HK-2 (cell line): ENCODE measurements at regions not wholly inside any gene's neighbourhood (a gene's known extent, or its start where the extent isn't known, plus 50 kb on each side); places are given as distances from the start of the nearest gene placed in this dataset.
"Not testable (repeated sequence)": the region's sequence is repeated elsewhere in the genome, so short reads cannot be mapped to it uniquely, and the experiment has no call there.

Source experiments
- DNase-seq: peaks from one replicate; pipeline ENCODE4 v3.0.0-alpha.2; 2018; ENCODE audit not compliant: unreplicated experiment

GRCh38 chr5:142405814-142406395, 81.1 kb upstream of the SPRY4 start:
- DNase-seq = no peak

DNA sequence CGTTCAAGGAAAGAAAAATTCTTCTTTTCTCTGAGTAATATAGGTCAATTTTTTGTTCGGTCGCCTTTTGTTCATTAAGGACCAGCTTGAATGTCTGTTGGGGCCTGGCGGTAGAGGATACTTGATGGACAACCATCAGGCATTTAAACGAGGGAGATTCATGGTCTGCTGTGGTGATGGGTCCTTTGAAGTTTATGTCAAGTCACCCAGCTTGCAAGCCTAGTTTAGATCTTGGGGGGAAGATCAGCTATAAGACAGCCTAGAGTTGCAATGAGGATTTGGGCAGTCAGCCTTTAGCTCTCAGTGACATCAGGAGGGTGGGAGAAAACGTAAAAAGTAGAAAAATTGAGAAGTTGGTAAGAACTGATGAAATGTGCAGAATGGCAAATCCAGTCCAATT, 80.2 kb upstream of the SPRY4 start:
- DNase-seq = no peak

DNA sequence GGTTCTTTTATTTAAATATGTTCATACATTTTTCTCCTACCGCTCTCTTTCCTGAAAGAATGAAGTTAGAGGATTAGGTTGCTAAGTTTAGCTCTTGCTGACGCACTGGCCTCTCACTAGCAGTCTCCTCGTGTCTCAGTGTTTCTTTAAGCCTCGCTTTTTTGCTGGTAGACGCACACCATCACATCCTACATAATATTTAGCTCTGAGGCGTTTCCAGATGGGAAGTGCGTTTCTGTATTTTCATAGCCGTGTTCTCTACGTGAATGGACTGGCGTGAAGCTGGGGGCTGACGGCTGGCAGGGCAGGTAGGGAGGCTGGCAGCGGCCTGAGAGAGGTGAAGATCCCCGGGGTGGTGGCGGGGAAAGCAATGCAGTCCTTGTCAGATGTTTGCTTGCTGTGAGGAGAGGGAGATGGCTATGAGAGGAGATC, 79.2 kb upstream of the SPRY4 start:
- no peak for DNase-seq

DNA sequence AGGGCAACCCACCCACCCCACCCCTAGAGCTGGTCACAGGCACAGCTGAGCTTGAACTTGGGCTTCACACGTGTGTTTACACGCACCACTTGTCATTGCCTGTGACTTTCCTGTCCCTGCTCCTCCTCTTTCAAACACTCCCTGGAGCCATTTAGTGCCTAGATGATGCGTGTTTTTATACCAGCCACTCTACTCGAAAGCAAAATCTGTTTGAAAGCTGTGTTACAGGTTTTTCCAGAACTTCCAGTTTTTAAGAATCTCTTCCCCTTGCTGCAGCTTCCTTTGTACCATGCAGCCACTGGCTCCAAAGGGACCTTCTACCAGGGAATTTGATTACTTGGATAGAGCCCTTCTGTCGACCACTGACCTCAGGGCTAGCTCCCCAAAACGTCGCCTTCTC, 78.8 kb upstream of the SPRY4 start:
- no peak for DNase-seq

GRCh38 chr5:142402752-142403318, 78.0 kb upstream of the SPRY4 start:
- no peak for DNase-seq

GRCh38 chr5:142400415-142400814, 75.6 kb upstream of the SPRY4 start:
- no peak for DNase-seq

DNA sequence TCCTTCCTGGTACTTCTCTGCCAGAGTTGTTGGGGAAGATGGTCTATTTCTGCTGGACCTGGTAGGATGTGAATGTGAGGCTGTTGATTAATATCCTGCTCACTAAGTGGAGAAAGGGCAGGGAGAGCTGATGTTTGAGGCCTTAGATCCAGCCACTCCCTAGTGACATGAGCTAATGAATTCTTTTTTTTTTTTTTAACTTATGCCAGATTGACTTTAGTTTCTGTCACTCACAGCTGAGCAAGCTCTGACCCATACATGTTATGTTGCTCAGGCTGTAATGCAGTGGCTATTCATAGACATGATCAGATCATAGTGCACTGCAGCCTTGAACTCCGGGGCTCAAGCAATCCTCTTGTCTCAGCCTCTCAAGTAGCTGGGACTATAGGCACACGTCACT, 75.1 kb upstream of the SPRY4 start:
- DNase-seq = no peak

DNA sequence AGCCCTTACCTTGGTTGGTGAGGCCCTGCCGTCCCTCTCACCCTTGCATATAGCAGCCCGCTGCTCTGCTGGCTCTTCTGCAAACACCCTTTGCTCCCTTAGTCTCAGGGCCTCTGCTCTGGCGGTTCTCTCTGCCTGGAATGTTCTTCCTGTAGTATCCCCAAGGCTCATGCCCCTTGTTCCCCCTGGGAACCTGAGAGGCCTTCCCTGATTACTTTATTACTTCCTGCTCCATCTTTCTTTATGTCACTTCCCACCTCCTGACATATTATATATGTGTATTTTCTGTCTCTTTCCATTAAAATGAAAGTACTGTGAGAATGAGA, 73.9 kb upstream of the SPRY4 start:
- no peak for DNase-seq

DNA sequence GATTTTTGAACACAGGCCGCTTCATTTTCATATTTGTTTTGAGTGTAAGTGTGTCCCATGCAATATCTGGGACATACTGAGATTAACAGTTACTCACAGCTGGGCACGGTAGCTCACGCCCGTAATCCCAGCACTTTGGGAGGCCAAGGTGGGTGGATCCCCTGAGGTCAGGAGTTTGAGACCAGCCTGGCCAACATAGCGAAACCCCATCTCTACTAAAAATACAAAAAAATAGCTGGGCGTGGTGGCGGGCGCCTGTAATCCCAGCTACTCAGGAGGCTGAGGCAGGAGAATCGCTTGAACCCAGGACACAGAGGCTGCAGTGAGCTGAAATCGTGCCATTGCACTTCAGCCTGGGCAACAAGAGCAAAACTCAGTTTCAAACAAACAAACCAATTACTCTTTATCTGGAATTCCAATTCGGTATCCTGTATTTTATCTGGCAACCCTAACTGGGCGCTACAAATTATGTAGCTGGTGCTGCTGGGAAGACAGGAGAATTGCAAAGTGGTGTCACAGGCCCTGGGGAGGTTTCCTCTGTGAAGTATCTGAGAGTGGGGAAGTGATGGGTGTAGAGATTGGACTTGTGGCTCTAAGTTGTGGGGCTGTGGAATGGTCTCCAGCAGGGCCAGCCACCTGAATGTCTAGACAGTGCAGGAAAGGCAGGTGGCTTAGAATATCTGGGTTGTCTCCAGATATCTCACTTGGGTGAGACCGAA, 73.3 kb upstream of the SPRY4 start:
- DNase-seq = not testable (repeated sequence)

GRCh38 chr5:142397178-142397577, 72.4 kb upstream of the SPRY4 start:
- no peak for DNase-seq

- no peak for DNase-seq
These were observed 71.7 kb upstream of the SPRY4 start for GRCh38 chr5:142396436-142397038.

DNA sequence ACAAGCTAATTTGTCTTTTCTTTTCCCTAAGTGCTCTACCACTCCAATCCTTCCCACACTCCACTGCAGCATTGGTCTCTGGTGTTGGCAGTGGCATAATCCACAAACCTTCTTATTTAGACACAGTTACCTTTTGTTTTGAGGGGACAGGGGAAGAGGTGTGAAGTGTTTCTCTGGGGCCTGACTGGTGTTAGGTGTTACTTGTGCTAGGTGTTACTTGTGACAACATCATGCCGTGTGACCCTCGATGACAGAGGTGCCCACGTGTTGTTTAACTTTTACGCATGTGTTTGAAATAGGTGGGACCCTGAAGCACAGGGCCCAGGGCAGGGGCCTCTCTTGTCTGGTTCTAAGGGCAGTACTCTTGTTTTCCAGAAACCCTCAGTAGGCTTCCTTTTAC, 70.5 kb upstream of the SPRY4 start:
- no peak for DNase-seq

- no peak for DNase-seq
These were observed 66.4 kb upstream of the SPRY4 start for GRCh38 chr5:142391058-142391845.

DNA sequence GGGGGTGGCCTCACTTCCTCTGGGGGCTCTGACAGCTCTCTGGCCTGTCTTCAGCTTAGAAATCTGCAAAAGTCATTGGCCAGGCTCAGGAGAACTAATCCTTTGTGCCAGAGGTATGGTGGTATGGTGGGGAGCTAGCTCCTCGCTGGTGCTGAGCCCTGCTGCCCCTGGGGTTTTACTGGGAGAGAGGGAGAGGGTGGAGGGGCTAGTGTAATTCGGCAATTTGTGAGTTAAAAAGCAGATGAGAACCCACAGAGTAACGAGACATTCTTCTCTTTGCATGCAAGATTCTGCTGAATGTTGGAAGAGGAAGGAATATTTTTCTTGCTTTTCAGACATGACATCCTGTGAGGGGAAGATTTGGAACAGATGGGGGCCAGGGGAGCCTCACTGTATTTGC, 65.5 kb upstream of the SPRY4 start:
- DNase-seq = no peak

DNA sequence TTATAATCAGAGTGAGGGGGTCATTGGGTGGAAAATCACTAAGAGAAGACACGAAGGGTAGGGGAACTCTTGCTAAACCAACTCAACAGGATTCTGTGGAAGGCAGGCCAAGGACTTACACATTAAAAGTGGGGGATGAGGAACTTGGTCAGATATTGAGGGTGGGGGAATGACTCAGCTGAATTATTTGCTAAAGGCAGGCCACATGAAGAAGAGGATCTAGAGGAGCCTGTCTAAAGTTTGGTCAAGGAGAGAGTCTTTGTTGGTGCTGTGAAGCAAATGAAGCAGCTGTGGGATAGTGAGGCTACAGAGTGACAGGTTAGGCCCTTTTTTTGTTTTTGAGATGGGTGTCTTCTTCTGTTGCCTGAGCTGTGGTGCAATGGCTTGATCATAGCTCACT, 63.9 kb upstream of the SPRY4 start:
- no peak for DNase-seq

DNA sequence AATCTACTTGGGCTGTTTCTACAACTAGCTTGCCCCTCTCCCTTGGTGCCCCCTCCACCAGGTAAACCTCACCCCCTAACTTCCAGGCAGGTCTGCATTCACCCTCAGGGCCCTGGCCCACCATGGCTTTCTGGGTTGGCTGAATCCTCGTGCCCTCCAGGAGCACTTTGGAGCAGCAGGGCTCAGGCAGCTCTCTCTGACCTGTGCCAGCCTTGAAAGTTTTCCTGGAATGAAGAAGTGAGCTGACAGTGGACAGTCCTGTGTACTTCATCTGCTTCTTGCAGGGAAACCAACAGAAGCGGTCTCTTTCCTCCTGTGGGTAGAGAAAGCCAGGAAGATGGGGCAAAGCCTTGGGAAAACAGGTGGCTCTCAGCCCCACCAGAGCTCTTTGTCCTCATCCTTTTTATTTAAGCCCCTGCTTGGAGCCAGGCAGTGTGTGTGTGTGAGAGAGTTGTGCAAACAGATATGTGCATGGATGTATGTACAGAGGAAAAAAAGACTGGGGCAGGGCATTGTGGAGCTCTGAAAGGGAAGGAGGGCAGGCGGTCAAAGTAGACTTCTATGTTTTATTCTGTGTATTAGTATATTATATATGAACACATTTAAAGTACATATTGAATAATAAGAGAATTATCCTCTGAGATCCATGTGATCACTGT, 62.3 kb upstream of the SPRY4 start:
- no peak for DNase-seq

GRCh38 chr5:142386137-142387023, 61.6 kb upstream of the SPRY4 start:
- DNase-seq = no peak

- DNase-seq = no peak
These were observed 60.4 kb upstream of the SPRY4 start for GRCh38 chr5:142385194-142385593.

- DNase-seq = no peak
These were observed 59.2 kb upstream of the SPRY4 start for GRCh38 chr5:142384014-142384413.

DNA sequence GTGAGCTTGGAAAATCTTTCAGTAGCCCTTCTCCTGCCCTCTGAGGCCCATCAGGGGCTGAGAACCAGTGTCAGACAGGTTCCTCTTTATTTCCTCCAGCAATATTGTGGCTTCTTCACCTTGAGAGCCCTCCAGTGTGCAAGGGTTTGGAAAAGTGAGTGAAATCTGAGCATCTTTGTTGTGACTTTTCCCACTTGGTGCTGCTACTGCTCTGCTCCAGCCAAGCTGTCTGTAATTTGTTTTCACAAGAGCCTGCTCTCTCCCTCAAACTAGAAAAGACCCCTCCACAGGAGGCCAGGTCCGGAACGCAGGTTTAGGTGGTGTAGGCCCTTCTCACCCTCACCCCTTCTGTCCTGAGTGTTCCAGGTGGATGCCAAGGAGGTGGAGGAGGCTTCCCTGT, 57.4 kb upstream of the SPRY4 start:
- DNase-seq = no peak
